ENCODE measurements at regions not wholly inside any gene's neighbourhood (a gene's known extent, or its start where the extent isn't known, plus 50 kb on each side); places are given as distances from the start of the nearest gene placed in this dataset.

DNA sequence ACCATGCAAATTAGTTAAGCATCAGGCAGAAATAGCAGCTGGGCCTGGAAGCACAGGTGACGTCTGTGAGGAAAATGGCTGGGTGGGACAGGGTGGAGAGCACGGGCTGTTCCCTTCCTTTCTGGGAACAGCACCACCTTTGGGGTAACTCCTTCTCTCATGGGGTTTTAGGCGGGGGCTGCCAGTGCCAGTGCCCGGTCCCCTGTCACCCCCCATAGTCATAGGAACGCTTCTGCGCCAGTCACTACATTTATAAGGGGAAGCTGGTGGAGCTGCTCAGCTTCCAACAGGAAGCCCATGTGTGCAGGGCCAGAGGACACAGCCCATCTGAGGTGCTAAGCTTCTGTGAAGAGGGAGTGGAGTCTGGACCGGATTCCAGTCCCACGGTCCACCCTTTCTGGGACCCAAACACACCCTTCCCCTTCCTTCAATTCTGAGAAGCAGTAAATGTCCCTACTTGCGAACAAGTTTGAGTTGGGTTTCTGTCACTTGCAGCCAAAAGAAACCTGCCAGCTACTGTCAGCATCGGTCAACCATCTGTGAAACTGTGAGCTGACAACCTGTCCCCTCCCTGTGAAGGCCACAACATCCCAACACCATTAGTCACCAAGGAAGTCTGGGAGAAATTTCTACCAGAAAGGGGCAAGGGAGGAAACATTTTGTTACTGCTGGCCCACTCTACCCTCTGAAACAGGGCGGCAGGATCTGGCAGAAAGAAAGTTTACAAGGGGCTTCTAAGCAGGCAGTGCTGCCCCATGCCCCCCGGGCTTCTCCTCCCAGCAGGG lies 86.0 kb upstream of the AMZ2 start:
- TF ChIP-seq, protein P1, sequence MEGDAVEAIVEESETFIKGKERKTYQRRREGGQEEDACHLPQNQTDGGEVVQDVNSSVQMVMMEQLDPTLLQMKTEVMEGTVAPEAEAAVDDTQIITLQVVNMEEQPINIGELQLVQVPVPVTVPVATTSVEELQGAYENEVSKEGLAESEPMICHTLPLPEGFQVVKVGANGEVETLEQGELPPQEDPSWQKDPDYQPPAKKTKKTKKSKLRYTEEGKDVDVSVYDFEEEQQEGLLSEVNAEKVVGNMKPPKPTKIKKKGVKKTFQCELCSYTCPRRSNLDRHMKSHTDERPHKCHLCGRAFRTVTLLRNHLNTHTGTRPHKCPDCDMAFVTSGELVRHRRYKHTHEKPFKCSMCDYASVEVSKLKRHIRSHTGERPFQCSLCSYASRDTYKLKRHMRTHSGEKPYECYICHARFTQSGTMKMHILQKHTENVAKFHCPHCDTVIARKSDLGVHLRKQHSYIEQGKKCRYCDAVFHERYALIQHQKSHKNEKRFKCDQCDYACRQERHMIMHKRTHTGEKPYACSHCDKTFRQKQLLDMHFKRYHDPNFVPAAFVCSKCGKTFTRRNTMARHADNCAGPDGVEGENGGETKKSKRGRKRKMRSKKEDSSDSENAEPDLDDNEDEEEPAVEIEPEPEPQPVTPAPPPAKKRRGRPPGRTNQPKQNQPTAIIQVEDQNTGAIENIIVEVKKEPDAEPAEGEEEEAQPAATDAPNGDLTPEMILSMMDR (conservative IDR thresholded peaks at IDR 0.05; ENCODE audit: low read depth, low read length), result no peak
- TF ChIP-seq EZH2 (IDR thresholded peaks at IDR 0.05; ENCODE audit: borderline replicate concordance, low read depth, low read length, poor library complexity, severe bottlenecking), result no peak
